Ovary (tissue), 3 donors: ENCODE measurements at regions not wholly inside any gene's neighbourhood (a gene's known extent, or its start where the extent isn't known, plus 50 kb on each side); places are given as distances from the start of the nearest gene placed in this dataset.

Experiments
- EP300 ChIP-seq: sonication (generic); formaldehyde crosslinking; IDR thresholded peaks from one replicate; pipeline ENCODE4 v1.6.1; 2017; ENCODE audit warnings: antibody characterized with exemption
- POLR2A ChIP-seq: fragments of 450-650 bp; IDR thresholded peaks from one replicate; pipeline ENCODE4 v1.6.1; 2017; ENCODE audit warnings: antibody characterized with exemption, mild to moderate bottlenecking, moderate library complexity
- TF ChIP-seq, protein P1 (sequence below), 3 donors: fragments of 450-650 bp in 2 of 3; fragments of 200-600 bp in 1 of 3; IDR thresholded peaks; one replicate each; pipeline versions ENCODE4 v1.5.1 to v1.8.0; 2016 to 2022; ENCODE audit warnings: antibody characterized with exemption in 3 of 3, mild to moderate bottlenecking in 1 of 3
- donor health status: DM: no; HTN: no; CAD: no.

DNA sequence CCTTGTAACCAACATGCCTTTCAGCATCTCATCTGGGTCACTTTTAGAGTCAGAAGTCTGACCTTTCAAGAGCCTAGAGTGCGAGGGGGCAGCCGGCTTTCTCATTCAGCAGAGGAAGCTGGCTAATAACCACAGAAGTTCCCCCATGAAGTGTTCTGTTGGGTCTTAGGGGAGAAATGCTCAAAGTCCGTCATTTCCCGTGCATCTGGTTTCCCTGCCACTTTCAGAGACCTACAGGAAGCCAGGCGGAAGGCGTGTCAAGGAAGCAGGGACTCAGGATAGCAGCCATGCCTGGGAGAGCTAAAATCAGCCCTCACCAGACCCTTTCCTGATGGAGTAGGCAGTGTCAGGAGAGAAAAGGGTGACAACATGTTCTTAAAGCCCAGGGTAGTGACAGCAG is 301.8 kb upstream of the ID2 start:
- TF ChIP-seq, protein P1, sequence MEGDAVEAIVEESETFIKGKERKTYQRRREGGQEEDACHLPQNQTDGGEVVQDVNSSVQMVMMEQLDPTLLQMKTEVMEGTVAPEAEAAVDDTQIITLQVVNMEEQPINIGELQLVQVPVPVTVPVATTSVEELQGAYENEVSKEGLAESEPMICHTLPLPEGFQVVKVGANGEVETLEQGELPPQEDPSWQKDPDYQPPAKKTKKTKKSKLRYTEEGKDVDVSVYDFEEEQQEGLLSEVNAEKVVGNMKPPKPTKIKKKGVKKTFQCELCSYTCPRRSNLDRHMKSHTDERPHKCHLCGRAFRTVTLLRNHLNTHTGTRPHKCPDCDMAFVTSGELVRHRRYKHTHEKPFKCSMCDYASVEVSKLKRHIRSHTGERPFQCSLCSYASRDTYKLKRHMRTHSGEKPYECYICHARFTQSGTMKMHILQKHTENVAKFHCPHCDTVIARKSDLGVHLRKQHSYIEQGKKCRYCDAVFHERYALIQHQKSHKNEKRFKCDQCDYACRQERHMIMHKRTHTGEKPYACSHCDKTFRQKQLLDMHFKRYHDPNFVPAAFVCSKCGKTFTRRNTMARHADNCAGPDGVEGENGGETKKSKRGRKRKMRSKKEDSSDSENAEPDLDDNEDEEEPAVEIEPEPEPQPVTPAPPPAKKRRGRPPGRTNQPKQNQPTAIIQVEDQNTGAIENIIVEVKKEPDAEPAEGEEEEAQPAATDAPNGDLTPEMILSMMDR (IDR thresholded peaks at IDR 0.05), result no peak
- TF ChIP-seq POLR2A (no peak), EP300 (no peak)
